HL-60 (cell line): ENCODE measurements at regions not wholly inside any gene's neighbourhood (a gene's known extent, or its start where the extent isn't known, plus 50 kb on each side); places are given as distances from the start of the nearest gene placed in this dataset.

ENCODE experiments used
- DNase-seq, 2 experiments: peaks; one replicate each; pipeline ENCODE4 v3.0.0-alpha.2; 2010 to 2020; ENCODE audit warnings: low read depth in 1 of 2, low spot score in 1 of 2
- H3K27ac ChIP-seq: fragments of 250-450 bp; sonication (Bioruptor Pico); replicated peaks from 2 replicates; pipeline ENCODE4 v1.5.1; 2020; ENCODE audit warnings: mild to moderate bottlenecking, moderate library complexity
- H3K27me3 ChIP-seq: fragments of 250-450 bp; sonication (Bioruptor Pico); 2 replicates; pipeline ENCODE4 v1.5.1; 2021; ENCODE audit warnings: mild to moderate bottlenecking, moderate library complexity; ENCODE audit not compliant: insufficient read depth, poor library complexity, severe bottlenecking
- H3K4me3 ChIP-seq: replicated peaks from 2 replicates; pipeline ENCODE4 v1.5.1; 2011; ENCODE audit warnings: mild to moderate bottlenecking, control low read depth, low read length; ENCODE audit not compliant: insufficient read depth
- CTCF ChIP-seq: IDR thresholded peaks from one replicate; pipeline ENCODE4 v1.5.1; 2011; ENCODE audit warnings: low read length, control low read depth, inconsistent platforms; ENCODE audit not compliant: insufficient read depth
- GABPA ChIP-seq: IDR thresholded peaks from 2 replicates; pipeline ENCODE4 v1.6.1; 2012; ENCODE audit warnings: low read depth
- POLR2AphosphoS5 ChIP-seq: IDR thresholded peaks from 2 replicates; pipeline ENCODE4 v1.6.1; 2012; ENCODE audit warnings: low read depth
- SPI1 ChIP-seq: IDR thresholded peaks from 2 replicates; pipeline ENCODE4 v1.6.1; 2012; ENCODE audit warnings: low read depth, mild to moderate bottlenecking, borderline replicate concordance
- TF ChIP-seq, protein P1 (sequence below): IDR thresholded peaks from 2 replicates; pipeline ENCODE4 v1.6.1; 2012; ENCODE audit warnings: low read depth; ENCODE audit not compliant: insufficient replicate concordance

DNA sequence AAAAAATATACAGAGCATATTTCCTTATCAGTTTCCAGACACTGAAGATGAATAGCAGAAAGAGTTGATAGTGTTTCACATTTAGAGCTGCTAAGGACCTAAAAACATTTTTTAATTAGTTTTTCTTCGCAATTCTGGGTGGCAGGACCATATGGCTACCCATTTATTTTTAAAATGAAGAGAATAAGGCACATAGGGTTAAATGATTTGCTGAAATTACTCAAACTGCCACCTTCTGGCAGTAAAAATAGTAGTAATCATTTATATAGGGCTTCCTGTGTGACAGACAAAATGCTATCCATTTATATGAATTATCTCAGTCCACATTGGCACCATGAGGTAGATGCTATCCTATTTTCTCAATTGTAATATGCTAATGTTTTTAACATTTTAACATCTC, 108.6 kb upstream of the CCDC196 start:
- TF ChIP-seq CTCF = no peak
- no peak for TF ChIP-seq SPI1
- no peak for TF ChIP-seq POLR2AphosphoS5
- TF ChIP-seq GABPA = no peak
- TF ChIP-seq, protein P1, sequence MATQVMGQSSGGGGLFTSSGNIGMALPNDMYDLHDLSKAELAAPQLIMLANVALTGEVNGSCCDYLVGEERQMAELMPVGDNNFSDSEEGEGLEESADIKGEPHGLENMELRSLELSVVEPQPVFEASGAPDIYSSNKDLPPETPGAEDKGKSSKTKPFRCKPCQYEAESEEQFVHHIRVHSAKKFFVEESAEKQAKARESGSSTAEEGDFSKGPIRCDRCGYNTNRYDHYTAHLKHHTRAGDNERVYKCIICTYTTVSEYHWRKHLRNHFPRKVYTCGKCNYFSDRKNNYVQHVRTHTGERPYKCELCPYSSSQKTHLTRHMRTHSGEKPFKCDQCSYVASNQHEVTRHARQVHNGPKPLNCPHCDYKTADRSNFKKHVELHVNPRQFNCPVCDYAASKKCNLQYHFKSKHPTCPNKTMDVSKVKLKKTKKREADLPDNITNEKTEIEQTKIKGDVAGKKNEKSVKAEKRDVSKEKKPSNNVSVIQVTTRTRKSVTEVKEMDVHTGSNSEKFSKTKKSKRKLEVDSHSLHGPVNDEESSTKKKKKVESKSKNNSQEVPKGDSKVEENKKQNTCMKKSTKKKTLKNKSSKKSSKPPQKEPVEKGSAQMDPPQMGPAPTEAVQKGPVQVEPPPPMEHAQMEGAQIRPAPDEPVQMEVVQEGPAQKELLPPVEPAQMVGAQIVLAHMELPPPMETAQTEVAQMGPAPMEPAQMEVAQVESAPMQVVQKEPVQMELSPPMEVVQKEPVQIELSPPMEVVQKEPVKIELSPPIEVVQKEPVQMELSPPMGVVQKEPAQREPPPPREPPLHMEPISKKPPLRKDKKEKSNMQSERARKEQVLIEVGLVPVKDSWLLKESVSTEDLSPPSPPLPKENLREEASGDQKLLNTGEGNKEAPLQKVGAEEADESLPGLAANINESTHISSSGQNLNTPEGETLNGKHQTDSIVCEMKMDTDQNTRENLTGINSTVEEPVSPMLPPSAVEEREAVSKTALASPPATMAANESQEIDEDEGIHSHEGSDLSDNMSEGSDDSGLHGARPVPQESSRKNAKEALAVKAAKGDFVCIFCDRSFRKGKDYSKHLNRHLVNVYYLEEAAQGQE = no peak
- Histone ChIP-seq H3K27me3 (no peaks in the 10 kb centered on the region), H3K4me3 (no peak overlapping the region), H3K27ac (no peak overlapping the region)
- DNase-seq = no peak

GRCh38 chr14:66378712-66379505, 107.3 kb upstream of the CCDC196 start:
- TF ChIP-seq CTCF = no peak
- no peak for TF ChIP-seq SPI1
- TF ChIP-seq GABPA = no peak
- TF ChIP-seq, protein P1 = no peak
- TF ChIP-seq POLR2AphosphoS5 = no peak
- Histone ChIP-seq H3K27ac (no peak overlapping the region), H3K27me3 (no peaks in the 10 kb centered on the region), H3K4me3 (no peak overlapping the region)
- DNase-seq = no peak

DNA sequence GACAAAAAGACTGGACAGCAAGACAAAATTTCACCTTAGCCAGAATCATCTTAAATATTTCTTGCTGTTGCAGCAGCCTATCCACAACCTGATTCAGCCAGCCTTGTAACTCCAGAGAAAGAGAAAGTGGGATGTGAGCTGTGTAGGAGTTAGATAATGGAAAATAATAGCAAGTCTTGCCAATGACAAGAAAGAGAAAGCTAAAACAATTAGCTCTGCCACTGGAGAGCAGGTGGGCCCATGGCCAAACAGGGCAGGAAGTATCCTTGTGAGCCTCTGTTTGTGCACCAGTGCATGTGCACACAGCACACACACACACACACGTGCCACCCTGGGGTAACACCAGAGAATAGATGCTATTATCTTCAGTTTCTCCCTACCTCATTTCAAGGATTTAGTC, 106.0 kb upstream of the CCDC196 start:
- Histone ChIP-seq H3K27me3 (no peaks in the 10 kb centered on the region), H3K27ac (no peak overlapping the region), H3K4me3 (no peak overlapping the region)
- TF ChIP-seq, protein P1 = no peak
- TF ChIP-seq GABPA (no peak), SPI1 (no peak)
- DNase-seq = no peak
